SJSA1 (cell line): ENCODE measurements at regions not wholly inside any gene's neighbourhood (a gene's known extent, or its start where the extent isn't known, plus 50 kb on each side); places are given as distances from the start of the nearest gene placed in this dataset.

Experiments
- DNase-seq, 2 experiments: peaks; one replicate each; pipeline ENCODE4 v3.0.0-alpha.2; 2015 to 2020; ENCODE audit warnings: low spot score in 2 of 2, low read depth in 1 of 2
- H3K27ac ChIP-seq: fragments of 250-450 bp; sonication (Bioruptor Pico); 2 replicates; pipeline ENCODE4 v1.5.1; 2020; ENCODE audit warnings: mild to moderate bottlenecking, moderate library complexity
- H3K27me3 ChIP-seq: fragments of 250-450 bp; sonication (Bioruptor Pico); replicated peaks from 2 replicates; pipeline ENCODE4 v1.5.1; 2020; ENCODE audit warnings: mild to moderate bottlenecking, moderate library complexity
- H3K36me3 ChIP-seq: fragments of 250-450 bp; sonication (Bioruptor Pico); 2 replicates; pipeline ENCODE4 v1.5.1; 2020; ENCODE audit warnings: mild to moderate bottlenecking
- H3K4me1 ChIP-seq: fragments of 250-450 bp; sonication (Bioruptor Pico); replicated peaks from 2 replicates; pipeline ENCODE4 v1.6.1; 2021; ENCODE audit warnings: mild to moderate bottlenecking
- H3K4me3 ChIP-seq: fragments of 250-450 bp; sonication (Bioruptor Pico); 2 replicates; pipeline ENCODE4 v1.5.1; 2020; ENCODE audit warnings: mild to moderate bottlenecking
- H3K9me3 ChIP-seq: fragments of 250-450 bp; sonication (Bioruptor Pico); replicated peaks from 2 replicates; pipeline ENCODE4 v1.5.1; 2020; ENCODE audit warnings: mild to moderate bottlenecking

- DNase-seq = no peak
- no peak overlapping the region for H3K4me3 ChIP-seq
- H3K36me3 ChIP-seq = no peaks in the 10 kb centered on the region
- no peaks in the 10 kb centered on the region for H3K27me3 ChIP-seq
- H3K27ac ChIP-seq = no peak overlapping the region
- peaks cover 32% of the 10 kb centered on the region for H3K4me1 ChIP-seq
- H3K9me3 ChIP-seq = no peaks in the 10 kb centered on the region
Observed at GRCh38 chr2:45130736-45131135, 121.5 kb upstream of the SIX2 start.

- Histone ChIP-seq H3K9me3 (no peaks in the 10 kb centered on the region), H3K27me3 (no peaks in the 10 kb centered on the region), H3K4me3 (no peak overlapping the region), H3K36me3 (no peaks in the 10 kb centered on the region), H3K4me1 (peaks cover 30% of the 10 kb centered on the region), H3K27ac (peak overlapping the region; percentile 68)
- DNase-seq = peak; percentile 85 to 92
Observed at GRCh38 chr2:45128580-45128997, 119.3 kb upstream of the SIX2 start.

- H3K27me3 ChIP-seq = no peaks in the 10 kb centered on the region
- no peak overlapping the region for H3K4me3 ChIP-seq
- H3K9me3 ChIP-seq = no peaks in the 10 kb centered on the region
- DNase-seq = no peak
- H3K4me1 ChIP-seq = peaks cover 37% of the 10 kb centered on the region
- peak overlapping the region; percentile 68 for H3K27ac ChIP-seq
- no peaks in the 10 kb centered on the region for H3K36me3 ChIP-seq
Observed at GRCh38 chr2:45127891-45128290, 118.6 kb upstream of the SIX2 start.

GRCh38 chr2:45127321-45127720 lies 118.1 kb upstream of the SIX2 start:
- no peak overlapping the region for H3K27ac ChIP-seq
- no peaks in the 10 kb centered on the region for H3K36me3 ChIP-seq
- H3K27me3 ChIP-seq = no peaks in the 10 kb centered on the region
- peaks cover 43% of the 10 kb centered on the region for H3K4me1 ChIP-seq
- H3K9me3 ChIP-seq = no peaks in the 10 kb centered on the region
- no peak for DNase-seq
- H3K4me3 ChIP-seq = no peak overlapping the region

GRCh38 chr2:45125232-45125631 lies 116.0 kb upstream of the SIX2 start:
- H3K4me1 ChIP-seq = peaks cover 55% of the 10 kb centered on the region
- H3K9me3 ChIP-seq = no peaks in the 10 kb centered on the region
- no peak for DNase-seq
- no peaks in the 10 kb centered on the region for H3K36me3 ChIP-seq
- no peak overlapping the region for H3K4me3 ChIP-seq
- H3K27ac ChIP-seq = no peak overlapping the region
- H3K27me3 ChIP-seq = no peaks in the 10 kb centered on the region

- no peaks in the 10 kb centered on the region for H3K27me3 ChIP-seq
- DNase-seq = no peak
- H3K9me3 ChIP-seq = no peaks in the 10 kb centered on the region
- H3K4me1 ChIP-seq = peaks cover 62% of the 10 kb centered on the region
- H3K4me3 ChIP-seq = no peak overlapping the region
- no peaks in the 10 kb centered on the region for H3K36me3 ChIP-seq
- H3K27ac ChIP-seq = no peak overlapping the region
Observed at GRCh38 chr2:45124456-45124855, 115.2 kb upstream of the SIX2 start.

- no peak for DNase-seq
- Histone ChIP-seq H3K9me3 (no peaks in the 10 kb centered on the region), H3K27ac (no peak overlapping the region; the same call in 1 of the 2 replicates), H3K27me3 (no peaks in the 10 kb centered on the region), H3K36me3 (no peaks in the 10 kb centered on the region), H3K4me3 (no peak overlapping the region), H3K4me1 (peaks cover 62% of the 10 kb centered on the region)
Observed at GRCh38 chr2:45123521-45124191, 114.4 kb upstream of the SIX2 start.

- Histone ChIP-seq H3K9me3 (no peaks in the 10 kb centered on the region), H3K27ac (peak overlapping the region; percentile 11; the same call in 1 of the 2 replicates), H3K4me3 (no peak overlapping the region), H3K36me3 (no peaks in the 10 kb centered on the region), H3K4me1 (peaks cover 60% of the 10 kb centered on the region), H3K27me3 (no peaks in the 10 kb centered on the region)
- DNase-seq = peak; percentile 63 to 73
Observed at GRCh38 chr2:45123065-45123464, 113.8 kb upstream of the SIX2 start.

GRCh38 chr2:45121236-45121927 lies 112.1 kb upstream of the SIX2 start:
- no peaks in the 10 kb centered on the region for H3K36me3 ChIP-seq
- DNase-seq = no peak
- no peaks in the 10 kb centered on the region for H3K9me3 ChIP-seq
- peak overlapping the region; percentile 63 for H3K27ac ChIP-seq
- H3K27me3 ChIP-seq = no peaks in the 10 kb centered on the region
- H3K4me3 ChIP-seq = no peak overlapping the region
- H3K4me1 ChIP-seq = peaks cover 72% of the 10 kb centered on the region

GRCh38 chr2:45120546-45120945 lies 111.3 kb upstream of the SIX2 start:
- H3K36me3 ChIP-seq = no peaks in the 10 kb centered on the region
- no peak overlapping the region for H3K4me3 ChIP-seq
- DNase-seq = peak; percentile 61 to 77
- H3K27me3 ChIP-seq = no peaks in the 10 kb centered on the region
- H3K4me1 ChIP-seq = peaks cover 72% of the 10 kb centered on the region
- peak overlapping the region; percentile 63 for H3K27ac ChIP-seq
- H3K9me3 ChIP-seq = no peaks in the 10 kb centered on the region

GRCh38 chr2:45119855-45120254 lies 110.6 kb upstream of the SIX2 start:
- H3K27me3 ChIP-seq = no peaks in the 10 kb centered on the region
- no peaks in the 10 kb centered on the region for H3K36me3 ChIP-seq
- DNase-seq = peak; percentile 73 to 87
- H3K4me3 ChIP-seq = no peak overlapping the region
- H3K9me3 ChIP-seq = no peaks in the 10 kb centered on the region
- peaks cover 72% of the 10 kb centered on the region for H3K4me1 ChIP-seq
- H3K27ac ChIP-seq = peak overlapping the region; percentile 63

GRCh38 chr2:45119038-45119437 lies 109.8 kb upstream of the SIX2 start:
- no peaks in the 10 kb centered on the region for H3K9me3 ChIP-seq
- no peak overlapping the region for H3K4me3 ChIP-seq
- H3K36me3 ChIP-seq = no peaks in the 10 kb centered on the region
- DNase-seq = no peak
- H3K4me1 ChIP-seq = peaks cover 72% of the 10 kb centered on the region
- peak overlapping the region; percentile 63 for H3K27ac ChIP-seq
- H3K27me3 ChIP-seq = no peaks in the 10 kb centered on the region

- Histone ChIP-seq H3K27ac (0 out of 2 replicates have a peak overlapping the region, but pooled peaks have one; percentile 21), H3K4me3 (no peak overlapping the region), H3K27me3 (no peaks in the 10 kb centered on the region), H3K36me3 (no peaks in the 10 kb centered on the region), H3K4me1 (peaks cover 57% of the 10 kb centered on the region), H3K9me3 (no peaks in the 10 kb centered on the region)
- peak; percentile 61 to 64 for DNase-seq
Observed at GRCh38 chr2:45117383-45117782, 108.1 kb upstream of the SIX2 start.

- DNase-seq = no peak
- Histone ChIP-seq H3K9me3 (no peaks in the 10 kb centered on the region), H3K27ac (no peak overlapping the region), H3K36me3 (no peaks in the 10 kb centered on the region), H3K27me3 (no peaks in the 10 kb centered on the region), H3K4me3 (no peak overlapping the region), H3K4me1 (peaks cover 35% of the 10 kb centered on the region)
Observed at GRCh38 chr2:45115181-45115580, 105.9 kb upstream of the SIX2 start.
